A673 (cell line): ENCODE measurements at regions not wholly inside any gene's neighbourhood (a gene's known extent, or its start where the extent isn't known, plus 50 kb on each side); places are given as distances from the start of the nearest gene placed in this dataset.

Source experiments
- EZH2 ChIP-seq: fragments of 200-600 bp; sonication (generic); IDR thresholded peaks from 2 replicates; pipeline ENCODE4 v1.6.1; 2017; ENCODE audit warnings: borderline replicate concordance, low read depth, mild to moderate bottlenecking, mixed read lengths, antibody characterized with exemption, low read length; ENCODE audit not compliant: poor library complexity, severe bottlenecking
- TF ChIP-seq, protein P1 (sequence below): fragments of 300-800, 200-600 bp; sonication (generic); conservative IDR thresholded peaks from 2 replicates; pipeline ENCODE4 v1.5.1; 2017; ENCODE audit warnings: low read depth, mild to moderate bottlenecking, antibody characterized with exemption, low read length, moderate library complexity, mixed read lengths

DNA sequence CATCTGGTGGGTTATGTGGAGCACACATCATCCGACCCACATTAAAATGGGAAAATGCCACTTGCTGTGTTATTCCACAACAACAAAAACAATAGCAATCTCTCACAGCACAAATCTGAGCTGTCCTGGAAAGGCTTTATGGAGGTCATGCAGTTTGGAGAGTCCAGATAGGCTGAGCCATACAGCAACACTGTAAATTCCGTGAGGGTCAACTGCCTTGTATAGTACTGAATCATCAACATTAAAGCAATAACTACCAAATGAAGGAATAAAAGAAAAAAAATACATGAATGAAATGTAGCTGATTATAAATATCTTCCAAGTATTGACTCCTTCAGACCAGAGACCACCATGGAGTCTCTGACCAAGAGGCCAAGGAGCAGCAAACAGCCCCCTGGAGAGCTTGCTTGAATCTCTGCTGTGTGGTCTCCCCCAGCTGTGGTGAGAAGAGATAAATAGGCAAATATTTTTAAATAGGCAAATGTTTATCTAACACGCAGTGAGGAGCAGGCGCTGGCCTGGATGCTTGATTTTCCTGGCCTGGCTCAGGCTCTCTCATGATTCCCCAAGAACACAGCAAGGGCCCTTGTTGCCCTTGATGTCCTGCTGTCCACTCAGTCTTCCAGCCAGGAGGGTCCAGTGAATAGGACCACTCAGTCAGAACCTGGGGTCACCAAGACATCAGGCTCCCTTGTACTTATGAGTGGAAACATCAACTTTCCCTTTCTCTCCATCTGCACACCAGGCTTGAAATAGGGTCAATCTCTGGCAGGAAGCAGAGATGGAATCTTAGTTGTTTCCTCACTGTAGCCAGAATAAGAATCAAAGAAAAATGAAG lies 1021.3 kb downstream of the XPNPEP1 start:
- TF ChIP-seq, protein P1, sequence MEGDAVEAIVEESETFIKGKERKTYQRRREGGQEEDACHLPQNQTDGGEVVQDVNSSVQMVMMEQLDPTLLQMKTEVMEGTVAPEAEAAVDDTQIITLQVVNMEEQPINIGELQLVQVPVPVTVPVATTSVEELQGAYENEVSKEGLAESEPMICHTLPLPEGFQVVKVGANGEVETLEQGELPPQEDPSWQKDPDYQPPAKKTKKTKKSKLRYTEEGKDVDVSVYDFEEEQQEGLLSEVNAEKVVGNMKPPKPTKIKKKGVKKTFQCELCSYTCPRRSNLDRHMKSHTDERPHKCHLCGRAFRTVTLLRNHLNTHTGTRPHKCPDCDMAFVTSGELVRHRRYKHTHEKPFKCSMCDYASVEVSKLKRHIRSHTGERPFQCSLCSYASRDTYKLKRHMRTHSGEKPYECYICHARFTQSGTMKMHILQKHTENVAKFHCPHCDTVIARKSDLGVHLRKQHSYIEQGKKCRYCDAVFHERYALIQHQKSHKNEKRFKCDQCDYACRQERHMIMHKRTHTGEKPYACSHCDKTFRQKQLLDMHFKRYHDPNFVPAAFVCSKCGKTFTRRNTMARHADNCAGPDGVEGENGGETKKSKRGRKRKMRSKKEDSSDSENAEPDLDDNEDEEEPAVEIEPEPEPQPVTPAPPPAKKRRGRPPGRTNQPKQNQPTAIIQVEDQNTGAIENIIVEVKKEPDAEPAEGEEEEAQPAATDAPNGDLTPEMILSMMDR, result no peak
- no peak for TF ChIP-seq EZH2
